Tibial artery (tissue), 4 donors: ENCODE measurements at regions not wholly inside any gene's neighbourhood (a gene's known extent, or its start where the extent isn't known, plus 50 kb on each side); places are given as distances from the start of the nearest gene placed in this dataset.
A peak's percentile ranks its signal among the peaks of the same experiment; 100 is the strongest.

ENCODE experiments used
- DNase-seq, 2 donors: peaks; one replicate each; pipeline ENCODE4 v3.0.0-alpha.2; 2019
- H3K27ac ChIP-seq, 2 donors: fragments of 200-600 bp; sonication (generic) in 1 of 2; 1 replicate in 1 of 2; 2 replicates in 1 of 2; pipeline ENCODE4 v1.5.1; 2018 to 2019; ENCODE audit warnings: mild to moderate bottlenecking in 1 of 2
- H3K27me3 ChIP-seq, 2 donors: fragments of 200-600 bp; sonication (generic) in 1 of 2; one replicate each; pipeline versions ENCODE4 v1.5.1 to v1.6.0; 2016 to 2019
- H3K36me3 ChIP-seq, 3 donors: fragments of 200-600 bp; sonication (generic) in 2 of 3; one replicate each; pipeline ENCODE4 v1.5.1; 2016 to 2019; ENCODE audit warnings: mild to moderate bottlenecking in 2 of 3
- H3K4me1 ChIP-seq, 4 donors: fragments of 200-600 bp; sonication (generic) in 2 of 4; 1 replicate in 3 of 4; 2 replicates in 1 of 4; pipeline ENCODE4 v1.5.1; 2016 to 2019
- H3K4me3 ChIP-seq, 2 donors: fragments of 200-600 bp; sonication (generic) in 1 of 2; 1 replicate in 1 of 2; 2 replicates in 1 of 2; pipeline ENCODE4 v1.5.1; 2018 to 2019; ENCODE audit warnings: mild to moderate bottlenecking in 2 of 2
- H3K9me3 ChIP-seq, 3 donors: fragments of 200-600 bp; sonication (generic) in 1 of 3; one replicate each; pipeline ENCODE4 v1.5.1; 2016 to 2019
- intact Hi-C: fragments of 100-400 bp; cut with DNase I; formaldehyde crosslinking; loops from one replicate; pipeline ENCODE4 v1.15.0; 2023; ENCODE audit warnings: low total_unique reads
- TF ChIP-seq, protein P1 (sequence below), 2 experiments: fragments of 200-600 bp in 1 of 2; fragments of 450-650 bp in 1 of 2; IDR thresholded peaks; one replicate each; pipeline ENCODE4 v1.5.1; 2017 to 2019; ENCODE audit warnings: antibody characterized with exemption in 2 of 2, mild to moderate bottlenecking in 1 of 2, moderate library complexity in 1 of 2

DNA sequence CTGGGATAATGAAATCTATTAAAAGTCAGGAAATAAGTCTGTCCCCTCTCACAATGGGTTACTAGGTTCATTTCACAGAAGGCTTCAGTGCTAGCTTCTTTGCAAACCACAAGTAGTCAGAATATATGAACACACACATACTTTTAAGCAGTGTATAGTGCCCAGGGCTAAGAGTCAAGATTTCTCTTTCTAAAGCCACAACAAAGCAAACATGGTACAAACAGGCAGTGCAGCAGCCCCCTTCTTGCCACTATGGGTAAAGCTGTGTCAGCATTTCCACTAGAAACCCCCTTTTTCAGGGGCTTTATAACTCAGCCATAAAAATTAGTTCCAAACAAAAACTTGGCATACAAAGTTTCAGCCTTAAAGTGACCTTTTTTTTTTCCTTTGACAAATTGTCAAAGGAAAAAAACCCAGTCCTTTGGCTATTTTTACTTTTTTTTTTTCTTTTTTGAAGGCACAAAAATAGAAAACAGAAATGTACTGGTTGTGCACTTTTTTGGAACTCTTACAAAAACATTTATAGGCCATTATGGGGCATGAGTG is 315.4 kb downstream of the LMO4 start:
- Histone ChIP-seq H3K27ac (peak overlapping the region; percentile 58 to 59), H3K4me1 (peaks cover 0 to 26% (median 18%) of the 10 kb centered on the region in 4 donors), H3K36me3 (no peaks in the 10 kb centered on the region), H3K4me3 (no peak overlapping the region), H3K27me3 (no peaks in the 10 kb centered on the region), H3K9me3 (no peaks in the 10 kb centered on the region)
- no peak for DNase-seq
- intact Hi-C loops = no loop called here
- TF ChIP-seq, protein P1, sequence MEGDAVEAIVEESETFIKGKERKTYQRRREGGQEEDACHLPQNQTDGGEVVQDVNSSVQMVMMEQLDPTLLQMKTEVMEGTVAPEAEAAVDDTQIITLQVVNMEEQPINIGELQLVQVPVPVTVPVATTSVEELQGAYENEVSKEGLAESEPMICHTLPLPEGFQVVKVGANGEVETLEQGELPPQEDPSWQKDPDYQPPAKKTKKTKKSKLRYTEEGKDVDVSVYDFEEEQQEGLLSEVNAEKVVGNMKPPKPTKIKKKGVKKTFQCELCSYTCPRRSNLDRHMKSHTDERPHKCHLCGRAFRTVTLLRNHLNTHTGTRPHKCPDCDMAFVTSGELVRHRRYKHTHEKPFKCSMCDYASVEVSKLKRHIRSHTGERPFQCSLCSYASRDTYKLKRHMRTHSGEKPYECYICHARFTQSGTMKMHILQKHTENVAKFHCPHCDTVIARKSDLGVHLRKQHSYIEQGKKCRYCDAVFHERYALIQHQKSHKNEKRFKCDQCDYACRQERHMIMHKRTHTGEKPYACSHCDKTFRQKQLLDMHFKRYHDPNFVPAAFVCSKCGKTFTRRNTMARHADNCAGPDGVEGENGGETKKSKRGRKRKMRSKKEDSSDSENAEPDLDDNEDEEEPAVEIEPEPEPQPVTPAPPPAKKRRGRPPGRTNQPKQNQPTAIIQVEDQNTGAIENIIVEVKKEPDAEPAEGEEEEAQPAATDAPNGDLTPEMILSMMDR (IDR thresholded peaks at IDR 0.05) = no peak

DNA sequence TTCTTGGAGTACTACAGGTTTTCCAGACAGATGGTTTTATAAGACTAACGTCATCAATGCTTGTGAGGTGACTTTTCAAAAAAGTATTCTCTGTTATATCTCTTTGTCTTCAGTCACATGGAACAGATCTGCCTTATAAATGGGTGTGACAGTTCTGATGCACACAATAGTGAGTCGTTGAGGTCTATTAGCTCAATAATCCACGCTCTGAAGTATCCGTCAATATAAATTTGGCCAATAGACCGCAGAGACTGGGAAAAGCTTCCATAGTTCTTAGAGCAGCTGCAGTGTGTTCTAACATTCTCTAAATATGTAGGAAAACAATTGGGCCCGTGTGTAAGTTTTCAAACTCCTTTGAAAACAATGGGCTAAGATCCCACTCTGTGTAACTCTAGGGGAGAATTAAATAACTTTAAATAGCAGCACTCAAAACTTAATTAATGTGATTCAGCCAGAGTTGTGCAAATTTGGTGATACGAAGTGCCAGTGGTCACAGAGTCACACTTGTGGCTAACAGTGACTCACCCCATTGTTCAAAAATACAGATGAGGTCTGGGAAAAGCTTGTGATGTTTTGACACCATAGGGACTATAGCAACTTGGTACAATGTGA is 316.0 kb downstream of the LMO4 start:
- DNase-seq = no peak
- TF ChIP-seq, protein P1 (IDR thresholded peaks at IDR 0.05) = no peak
- Histone ChIP-seq H3K27me3 (no peaks in the 10 kb centered on the region), H3K4me1 (peaks cover 0 to 26% (median 18%) of the 10 kb centered on the region in 4 donors), H3K27ac (peak overlapping the region; percentile 58 to 59), H3K9me3 (no peaks in the 10 kb centered on the region), H3K36me3 (no peaks in the 10 kb centered on the region), H3K4me3 (no peak overlapping the region)
- intact Hi-C loops = no loop called here

DNA sequence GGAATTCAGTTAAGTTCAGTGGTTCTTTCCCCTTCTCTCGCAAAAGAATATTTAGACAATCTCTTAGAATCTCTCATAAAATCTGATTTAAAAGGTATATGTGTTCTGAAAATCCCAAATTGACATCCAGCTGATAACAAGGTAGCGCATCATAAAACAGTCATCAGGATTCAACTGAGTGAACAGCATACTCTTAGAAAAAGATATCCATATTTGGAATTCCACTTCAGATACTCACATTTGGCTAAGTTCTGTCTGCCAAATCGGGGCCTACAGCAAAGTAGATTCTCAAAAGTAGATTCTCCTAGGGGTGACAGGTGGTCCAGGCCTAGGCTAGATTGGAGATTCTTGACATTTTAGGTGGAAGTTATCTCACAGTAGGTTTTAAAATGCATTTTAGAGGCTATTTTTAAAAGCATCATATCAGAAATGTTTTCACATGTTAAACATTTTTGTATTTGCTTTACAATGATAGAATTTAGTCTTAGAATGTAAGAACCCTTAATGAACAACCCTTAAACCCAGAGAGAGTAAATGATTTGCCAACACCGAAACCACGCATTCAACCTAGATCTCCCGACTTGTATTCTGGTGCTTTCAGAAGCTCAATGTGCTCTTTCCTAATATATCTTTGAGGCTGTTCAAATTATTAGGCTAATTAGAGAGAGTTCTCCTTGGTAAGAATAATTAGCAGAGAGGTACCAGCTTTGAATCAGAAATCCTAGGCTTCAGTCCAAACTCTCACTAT is 318.9 kb downstream of the LMO4 start:
- H3K9me3 ChIP-seq = no peaks in the 10 kb centered on the region
- H3K27ac ChIP-seq = no peak overlapping the region
- H3K36me3 ChIP-seq = no peaks in the 10 kb centered on the region
- H3K27me3 ChIP-seq = no peaks in the 10 kb centered on the region
- TF ChIP-seq, protein P1 (IDR thresholded peaks at IDR 0.05) = no peak
- intact Hi-C loops = no loop called here
- peaks cover 0 to 24% (median 17%) of the 10 kb centered on the region in 4 donors for H3K4me1 ChIP-seq
- no peak for DNase-seq
- no peak overlapping the region for H3K4me3 ChIP-seq

DNA sequence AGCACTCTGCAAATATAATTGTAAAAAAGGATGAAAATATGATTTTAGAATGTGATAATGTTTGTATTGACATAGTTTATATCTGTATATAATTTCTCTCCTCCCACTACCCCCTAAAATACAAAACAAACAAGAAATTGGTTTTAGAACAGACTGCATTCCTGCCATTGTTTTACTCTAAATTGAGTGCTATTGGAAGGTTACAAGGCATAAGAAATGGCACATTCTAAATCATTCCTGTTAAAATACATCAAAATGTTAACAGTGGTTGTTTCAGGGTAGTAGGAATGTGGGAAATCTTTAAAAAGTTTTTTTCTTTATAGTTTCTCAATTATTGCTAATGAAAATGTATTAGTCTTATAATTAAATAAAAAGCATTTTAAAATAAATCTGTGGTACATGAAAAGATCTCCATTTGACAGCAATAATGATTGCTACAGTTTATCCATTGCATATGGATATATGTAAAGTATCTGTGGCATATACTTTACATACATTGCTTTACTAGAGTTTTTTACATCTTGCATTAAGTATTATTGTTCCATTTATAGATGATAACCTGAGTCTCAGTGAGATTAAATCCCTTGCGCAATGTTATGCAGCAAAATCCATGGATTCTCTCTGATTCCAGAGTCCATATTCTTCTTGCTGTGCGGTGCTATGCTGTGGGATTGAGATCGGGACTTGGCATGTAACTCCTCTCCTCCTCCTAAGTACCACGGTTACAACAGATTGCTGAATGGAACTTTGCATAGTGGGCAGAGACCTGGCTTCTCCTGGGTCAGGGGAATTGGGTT is 319.8 kb downstream of the LMO4 start:
- intact Hi-C loops = no loop called here
- TF ChIP-seq, protein P1 (IDR thresholded peaks at IDR 0.05) = no peak

DNA sequence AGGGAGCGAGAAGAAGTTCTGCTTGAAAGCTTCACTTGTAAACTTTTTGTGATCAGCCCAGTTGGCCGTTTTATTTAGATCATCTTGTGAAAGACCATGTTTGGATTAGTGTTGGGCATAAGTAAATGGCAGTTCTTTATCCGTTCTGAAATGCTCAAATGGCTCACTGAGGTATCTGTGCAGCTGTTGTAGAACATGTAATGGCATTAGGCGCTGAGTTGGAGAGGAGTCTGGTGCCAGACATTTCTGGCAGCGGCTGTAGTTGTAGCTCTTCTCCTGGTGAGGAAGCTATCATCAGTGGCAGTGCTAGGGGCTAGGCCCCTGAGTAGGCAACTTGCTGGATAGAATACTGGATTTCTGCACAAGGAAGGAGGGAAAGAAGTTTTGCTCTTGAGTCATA is 321.6 kb downstream of the LMO4 start:
- no peak for DNase-seq
- no peaks in the 10 kb centered on the region for H3K27me3 ChIP-seq
- intact Hi-C loops = no loop called here
- H3K36me3 ChIP-seq = no peaks in the 10 kb centered on the region
- no peak overlapping the region for H3K4me3 ChIP-seq
- TF ChIP-seq, protein P1 (IDR thresholded peaks at IDR 0.05) = no peak
- no peaks in the 10 kb centered on the region for H3K4me1 ChIP-seq
- H3K27ac ChIP-seq = no peak overlapping the region
- no peaks in the 10 kb centered on the region for H3K9me3 ChIP-seq

More for the DNA sequence above, 319.8 kb downstream of the LMO4 start:
- DNase-seq = no peak
- H3K36me3 ChIP-seq = no peaks in the 10 kb centered on the region
- H3K9me3 ChIP-seq = no peaks in the 10 kb centered on the region
- H3K4me1 ChIP-seq = peaks cover 0 to 15% (median 10%) of the 10 kb centered on the region in 4 donors
- no peak overlapping the region for H3K4me3 ChIP-seq
- no peak overlapping the region for H3K27ac ChIP-seq
- no peaks in the 10 kb centered on the region for H3K27me3 ChIP-seq
